A549 (cell line): ENCODE measurements at regions not wholly inside any gene's neighbourhood (a gene's known extent, or its start where the extent isn't known, plus 50 kb on each side); places are given as distances from the start of the nearest gene placed in this dataset.
"Not testable (repeated sequence)": the region's sequence is repeated elsewhere in the genome, so short reads cannot be mapped to it uniquely, and the experiment has no call there.

ENCODE experiments used
- ATAC-seq, 2 experiments: fragments of 200-7000 bp in 1 of 2; fragments of >200 bp in 1 of 2; cut with Nextera tagmentation in 1 of 2; cut with Tn5 transposase in 1 of 2; 3 replicates each; pipeline versions ENCODE4 v1.8.0 to v1.9.1; 2018 to 2020; ENCODE audit warnings: mild to moderate bottlenecking in 1 of 2, moderate library complexity in 1 of 2
- CTCF ChIA-PET: fragments of 300-600 bp; sonication (Branson Sonifier 250); formaldehyde crosslinking; extraction: SDS; loops from one replicate; lab custom pipeline; 2021; ENCODE audit warnings: antibody characterized with exemption, inconsistent platforms; lab: Yijun Ruan, JAX
- POLR2A ChIA-PET: fragments of 350-600 bp; formaldehyde crosslinking; extraction: SDS; loops from one replicate; lab custom pipeline; 2021; ENCODE audit warnings: antibody characterized with exemption, inconsistent platforms; lab: Yijun Ruan, JAX
- DNase-seq, 2 experiments: peaks; one replicate each; pipeline versions ENCODE4 v3.0.0 to v3.0.0-alpha.2; 2011 to 2016; ENCODE audit warnings: low read depth in 1 of 2, low spot score in 1 of 2
- FAIRE-seq: peaks from 2 replicates; lab custom pipeline; 2011; peaks lifted over from hg19 to GRCh38; lab: Jason Lieb, UNC
- H3K27ac ChIP-seq, 2 experiments: fragments of >200 bp; sonication (Bioruptor Twin); formaldehyde crosslinking; 3 replicates each; pipeline ENCODE4 v1.5.1; 2016 to 2017
- H3K4me1 ChIP-seq: fragments of >200 bp; sonication (Bioruptor Twin); formaldehyde crosslinking; 3 replicates; pipeline ENCODE4 v1.6.1; 2016
- H3K4me2 ChIP-seq: fragments of >200 bp; sonication (Bioruptor Twin); formaldehyde crosslinking; 3 replicates; pipeline ENCODE4 v1.6.1; 2016
- H3K4me3 ChIP-seq: fragments of >200 bp; sonication (Bioruptor Twin); formaldehyde crosslinking; 3 replicates; pipeline ENCODE4 v1.5.1; 2016
- H3K9me3 ChIP-seq: fragments of >200 bp; sonication (Bioruptor Twin); formaldehyde crosslinking; 3 replicates; pipeline ENCODE4 v1.6.1; 2016
- BHLHE40 ChIP-seq: IDR thresholded peaks from 2 replicates; pipeline ENCODE4 v1.6.1; 2012; ENCODE audit warnings: low read depth, low read length, inconsistent platforms
- CBX2 ChIP-seq: fragments of 200-600 bp; sonication (generic); IDR thresholded peaks from 2 replicates; pipeline ENCODE4 v1.6.1; 2016; ENCODE audit warnings: low read depth, mild to moderate bottlenecking, borderline replicate concordance
- CEBPB ChIP-seq, 2 experiments: fragments of >200 bp in 1 of 2; sonication (Bioruptor Twin) in 1 of 2; formaldehyde crosslinking in 1 of 2; IDR thresholded peaks; 2 replicates each; pipeline ENCODE4 v1.6.1; 2012 to 2016
- ELK1 ChIP-seq: fragments of 150-350 bp; IDR thresholded peaks from 2 replicates; pipeline ENCODE4 v1.6.1; 2014; ENCODE audit warnings: low read depth, mild to moderate bottlenecking, low read length
- EP300 ChIP-seq, 2 experiments: fragments of >200 bp; sonication (Bioruptor Twin); formaldehyde crosslinking; IDR thresholded peaks; 2 replicates in 1 of 2; 3 replicates in 1 of 2; pipeline ENCODE4 v1.6.1; 2016 to 2017
- FOXS1 ChIP-seq: fragments of 250-450 bp; sonication (Bioruptor Pico); IDR thresholded peaks from 2 replicates; pipeline ENCODE4 v1.5.0; 2020; ENCODE audit warnings: mild to moderate bottlenecking, moderate library complexity
- HDAC2 ChIP-seq: fragments of 200-600 bp; sonication (generic); IDR thresholded peaks from 2 replicates; pipeline ENCODE4 v1.6.1; 2016
- HEYL ChIP-seq: fragments of 250-450 bp; sonication (Bioruptor Pico); IDR thresholded peaks from 2 replicates; pipeline ENCODE4 v1.8.0; 2021; ENCODE audit warnings: mild to moderate bottlenecking, moderate library complexity
- HMGXB4 ChIP-seq: fragments of 250-450 bp; sonication (Bioruptor Pico); IDR thresholded peaks from 2 replicates; pipeline ENCODE4 v1.5.0; 2021; ENCODE audit warnings: mild to moderate bottlenecking, moderate library complexity, borderline replicate concordance
- MAFK ChIP-seq: fragments of 450-650 bp; IDR thresholded peaks from 2 replicates; pipeline ENCODE4 v1.6.1; 2014; ENCODE audit not compliant: partially characterized antibody
- MAX ChIP-seq: IDR thresholded peaks from 2 replicates; pipeline ENCODE4 v1.6.1; 2012
- MAZ ChIP-seq: fragments of 150-350 bp; IDR thresholded peaks from 2 replicates; pipeline ENCODE4 v1.6.1; 2014; ENCODE audit warnings: antibody characterized with exemption, low read depth, low read length, borderline replicate concordance
- MYC ChIP-seq: IDR thresholded peaks from 2 replicates; pipeline ENCODE4 v1.6.1; 2012; ENCODE audit warnings: mild to moderate bottlenecking, inconsistent platforms, low read length, improper control_type of control experiment, borderline replicate concordance
- NFE2L2 ChIP-seq: fragments of 150-350 bp; conservative IDR thresholded peaks from 2 replicates; pipeline ENCODE4 v1.6.1; 2014; ENCODE audit warnings: low read length
- NPAS2 ChIP-seq: fragments of 250-450 bp; sonication (Bioruptor Pico); IDR thresholded peaks from 2 replicates; pipeline ENCODE4 v1.8.0; 2022; ENCODE audit warnings: mild to moderate bottlenecking, moderate library complexity, borderline replicate concordance
- PHF8 ChIP-seq: fragments of 200-600 bp; sonication (generic); IDR thresholded peaks from 2 replicates; pipeline ENCODE4 v1.6.1; 2016; ENCODE audit warnings: low read depth, mild to moderate bottlenecking, antibody characterized with exemption, moderate library complexity, borderline replicate concordance
- RFX5 ChIP-seq: fragments of 450-650 bp; IDR thresholded peaks from 2 replicates; pipeline ENCODE4 v1.7.1; 2014; ENCODE audit warnings: antibody characterized with exemption, mild to moderate bottlenecking, moderate library complexity
- RNF2 ChIP-seq: fragments of 200-600 bp; sonication (generic); IDR thresholded peaks from 2 replicates; pipeline ENCODE4 v1.6.1; 2016; ENCODE audit warnings: low read depth, mild to moderate bottlenecking, antibody characterized with exemption, moderate library complexity, borderline replicate concordance
- SMC3 ChIP-seq: fragments of >200 bp; sonication (Bioruptor Twin); formaldehyde crosslinking; IDR thresholded peaks from 3 replicates; pipeline ENCODE4 v1.6.1; 2018; ENCODE audit warnings: inconsistent platforms
- TP53 ChIP-seq: fragments of 250-450 bp; sonication (Bioruptor Pico); IDR thresholded peaks from 2 replicates; pipeline ENCODE4 v1.5.0; 2021; ENCODE audit warnings: mild to moderate bottlenecking, moderate library complexity
- ZFP36 ChIP-seq: fragments of 450-650 bp; IDR thresholded peaks from 2 replicates; pipeline ENCODE4 v1.6.1; 2014; ENCODE audit warnings: borderline replicate concordance; ENCODE audit not compliant: partially characterized antibody
- ZSCAN20 ChIP-seq: fragments of 250-450 bp; sonication (Bioruptor Pico); IDR thresholded peaks from 2 replicates; pipeline ENCODE4 v1.8.0; 2022; ENCODE audit warnings: mild to moderate bottlenecking, moderate library complexity
- WGBS: methylation state at CpG from one replicate; pipeline ENCODE4 v1.1.6; 2017; ENCODE audit errors: missing lambda C conversion rate; 5-methylcytosine and 5-hydroxymethylcytosine counted together
- TF ChIP-seq, protein P1 (sequence below): fragments of 200-600 bp; sonication (generic); IDR thresholded peaks from 2 replicates; pipeline ENCODE4 v1.6.1; 2016; ENCODE audit warnings: antibody characterized with exemption, mild to moderate bottlenecking, moderate library complexity

- TF ChIP-seq, protein P1, sequence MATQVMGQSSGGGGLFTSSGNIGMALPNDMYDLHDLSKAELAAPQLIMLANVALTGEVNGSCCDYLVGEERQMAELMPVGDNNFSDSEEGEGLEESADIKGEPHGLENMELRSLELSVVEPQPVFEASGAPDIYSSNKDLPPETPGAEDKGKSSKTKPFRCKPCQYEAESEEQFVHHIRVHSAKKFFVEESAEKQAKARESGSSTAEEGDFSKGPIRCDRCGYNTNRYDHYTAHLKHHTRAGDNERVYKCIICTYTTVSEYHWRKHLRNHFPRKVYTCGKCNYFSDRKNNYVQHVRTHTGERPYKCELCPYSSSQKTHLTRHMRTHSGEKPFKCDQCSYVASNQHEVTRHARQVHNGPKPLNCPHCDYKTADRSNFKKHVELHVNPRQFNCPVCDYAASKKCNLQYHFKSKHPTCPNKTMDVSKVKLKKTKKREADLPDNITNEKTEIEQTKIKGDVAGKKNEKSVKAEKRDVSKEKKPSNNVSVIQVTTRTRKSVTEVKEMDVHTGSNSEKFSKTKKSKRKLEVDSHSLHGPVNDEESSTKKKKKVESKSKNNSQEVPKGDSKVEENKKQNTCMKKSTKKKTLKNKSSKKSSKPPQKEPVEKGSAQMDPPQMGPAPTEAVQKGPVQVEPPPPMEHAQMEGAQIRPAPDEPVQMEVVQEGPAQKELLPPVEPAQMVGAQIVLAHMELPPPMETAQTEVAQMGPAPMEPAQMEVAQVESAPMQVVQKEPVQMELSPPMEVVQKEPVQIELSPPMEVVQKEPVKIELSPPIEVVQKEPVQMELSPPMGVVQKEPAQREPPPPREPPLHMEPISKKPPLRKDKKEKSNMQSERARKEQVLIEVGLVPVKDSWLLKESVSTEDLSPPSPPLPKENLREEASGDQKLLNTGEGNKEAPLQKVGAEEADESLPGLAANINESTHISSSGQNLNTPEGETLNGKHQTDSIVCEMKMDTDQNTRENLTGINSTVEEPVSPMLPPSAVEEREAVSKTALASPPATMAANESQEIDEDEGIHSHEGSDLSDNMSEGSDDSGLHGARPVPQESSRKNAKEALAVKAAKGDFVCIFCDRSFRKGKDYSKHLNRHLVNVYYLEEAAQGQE = no peak
- no peak for TF ChIP-seq MAZ
These were observed 713.5 kb downstream of the PDCD6IP start (continued) for GRCh38 chr3:34511891-34512290.

DNA sequence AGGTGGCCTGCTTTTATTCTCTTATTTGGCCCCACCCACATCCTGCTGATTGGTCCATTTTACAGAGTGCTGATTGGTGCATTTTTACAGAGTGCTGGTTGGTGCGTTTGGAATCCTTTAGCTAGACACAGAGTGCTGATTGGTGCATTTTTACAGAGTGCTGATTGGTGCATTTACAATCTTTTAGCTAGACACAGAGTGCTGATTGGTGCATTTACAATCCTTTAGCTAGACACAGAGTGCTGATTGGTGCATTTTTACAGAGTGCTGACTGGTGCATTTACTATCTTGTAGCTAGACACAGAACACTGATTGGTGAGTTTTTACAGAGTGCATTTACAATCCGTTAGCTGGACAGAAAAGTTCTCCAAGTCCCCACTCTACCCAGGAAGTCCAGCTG is 720.6 kb downstream of the PDCD6IP start:
- FAIRE-seq, H3K4me2 ChIP-seq, ATAC-seq, H3K9me3 ChIP-seq, H3K27ac ChIP-seq, H3K4me3 ChIP-seq, CTCF ChIA-PET, DNase-seq, POLR2A ChIA-PET, H3K4me1 ChIP-seq: not testable (repeated sequence)
- TF ChIP-seq MAFK = peak; percentile 69
- WGBS = 7% methylated on average over 2 of the region's 2 CpGs

- FAIRE-seq (no peak), DNase-seq (no peak)
- Histone ChIP-seq H3K27ac (no peak overlapping the region), H3K4me2 (no peak overlapping the region), H3K9me3 (no peaks in the 10 kb centered on the region), H3K4me3 (no peak overlapping the region), H3K4me1 (no peaks in the 10 kb centered on the region)
- 45% methylated on average over 5 of the region's 5 CpGs for WGBS
- ChIA-PET POLR2A (no interaction called here), CTCF (no interaction called here)
- TF ChIP-seq MYC (no peak), EP300 (IDR thresholded peaks at IDR 0.05) (no peak), FOXS1 (CRISPR knock-in tag) (no peak), RNF2 (no peak), CBX2 (no peak), RFX5 (no peak), NFE2L2 (no peak), HDAC2 (no peak), ZSCAN20 (CRISPR knock-in tag) (no peak), MAX (no peak), ELK1 (no peak), HEYL (CRISPR knock-in tag) (no peak), PHF8 (no peak)
- TF ChIP-seq, all 56 proteins: peak for 0
- ATAC-seq = no peak
These were observed 732.7 kb downstream of the PDCD6IP start for GRCh38 chr3:34531156-34531555.

GRCh38 chr3:34533451-34533850 is 735.0 kb downstream of the PDCD6IP start:
- TF ChIP-seq FOXS1 (CRISPR knock-in tag) (no peak), HMGXB4 (CRISPR knock-in tag) (no peak), NFE2L2 (no peak), CEBPB (IDR thresholded peaks at IDR 0.05) (no peak), NPAS2 (CRISPR knock-in tag) (no peak), ZFP36 (no peak), MAFK (no peak), TP53 (no peak), SMC3 (no peak), MYC (no peak), ZSCAN20 (CRISPR knock-in tag) (no peak), BHLHE40 (no peak)
- Histone ChIP-seq H3K4me3 (no peak overlapping the region), H3K4me2 (no peak overlapping the region), H3K4me1 (no peaks in the 10 kb centered on the region), H3K27ac (no peak overlapping the region), H3K9me3 (no peaks in the 10 kb centered on the region)
- 8% methylated on average over 2 of the region's 2 CpGs for WGBS
- CTCF ChIA-PET = no interaction called here
- no peak for ATAC-seq
- DNase-seq = no peak
- FAIRE-seq = no peak
- POLR2A ChIA-PET = no interaction called here
